DMS 273 (cell line): ENCODE measurements at regions not wholly inside any gene's neighbourhood (a gene's known extent, or its start where the extent isn't known, plus 50 kb on each side); places are given as distances from the start of the nearest gene placed in this dataset.
"Not testable (repeated sequence)": the region's sequence is repeated elsewhere in the genome, so short reads cannot be mapped to it uniquely, and the experiment has no call there.

Source experiments
- DNase-seq: peaks from one replicate; lab custom pipeline; 2025; ENCODE audit not compliant: unreplicated experiment; lab: John Stamatoyannopoulos, UW

GRCh38 chrX:45445745-45446412 lies 245.2 kb upstream of the DIPK2B start:
- no peak for DNase-seq

GRCh38 chrX:45437186-45437585 lies 236.5 kb upstream of the DIPK2B start:
- no peak for DNase-seq

- DNase-seq = no peak
These were observed 234.8 kb upstream of the DIPK2B start for GRCh38 chrX:45435481-45435880.

DNA sequence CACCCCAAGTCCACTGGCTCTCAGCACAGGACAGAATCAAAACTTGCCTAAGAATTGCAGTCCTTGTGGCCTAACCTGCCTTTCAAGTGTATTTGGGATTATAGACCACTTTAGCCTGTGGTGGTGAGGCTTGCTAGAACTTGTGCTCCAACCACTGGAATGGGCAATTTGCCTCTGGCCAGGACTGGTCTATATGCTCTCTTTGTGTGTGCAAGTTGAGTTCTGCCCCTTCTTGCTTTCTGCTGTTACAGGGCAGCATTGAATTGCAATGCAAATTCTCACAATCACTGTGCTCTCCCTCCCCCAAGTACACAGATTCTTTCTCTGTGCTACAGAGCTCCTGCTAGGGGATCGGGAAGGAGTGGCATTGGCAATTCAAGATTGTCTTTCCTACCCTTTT lies 233.6 kb upstream of the DIPK2B start:
- no peak for DNase-seq

GRCh38 chrX:45428831-45429230 lies 228.2 kb upstream of the DIPK2B start:
- DNase-seq = no peak

DNA sequence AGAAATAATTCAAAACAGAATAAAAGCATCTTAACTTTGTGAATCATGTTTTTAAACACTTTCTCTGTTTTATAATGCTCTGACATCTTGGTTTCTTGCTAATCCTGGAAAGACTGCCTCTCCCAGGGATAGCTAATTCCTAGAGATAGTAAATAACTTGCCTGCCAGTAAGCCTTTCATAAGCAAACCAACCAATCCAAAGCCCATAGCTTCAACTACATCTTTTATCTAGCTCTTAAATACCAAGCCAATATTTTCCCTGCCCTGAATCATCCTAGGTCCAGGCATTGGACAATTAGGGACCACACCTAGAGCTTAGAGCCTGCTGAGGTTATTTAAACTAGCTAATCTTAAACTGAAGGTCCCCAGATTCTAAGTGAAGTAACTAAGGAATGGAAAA lies 223.7 kb upstream of the DIPK2B start:
- no peak for DNase-seq

GRCh38 chrX:45422216-45422925 lies 221.7 kb upstream of the DIPK2B start:
- DNase-seq = no peak

- DNase-seq = no peak
These were observed 221.1 kb upstream of the DIPK2B start for GRCh38 chrX:45421806-45422205.

GRCh38 chrX:45404206-45404605 lies 203.5 kb upstream of the DIPK2B start:
- DNase-seq = no peak

DNA sequence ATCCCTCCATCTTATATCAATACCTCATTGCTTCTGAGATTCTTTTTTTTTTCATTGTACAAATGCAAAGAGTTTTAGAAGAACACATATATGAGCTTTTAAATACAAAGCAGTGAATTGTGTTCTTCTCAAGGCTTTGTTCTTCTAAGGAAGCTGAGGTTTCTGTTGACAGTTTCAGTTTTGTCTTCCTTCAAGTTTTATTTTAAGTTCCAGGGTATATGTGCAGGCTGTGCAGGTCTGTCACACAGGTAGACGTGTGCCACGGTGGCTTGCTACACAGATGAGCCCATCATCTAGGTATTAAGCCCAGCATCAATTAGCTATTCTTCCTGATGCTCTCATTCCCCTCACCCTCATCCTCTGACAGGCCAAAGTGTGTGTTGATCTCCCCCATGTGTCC lies 201.2 kb upstream of the DIPK2B start:
- DNase-seq = no peak

GRCh38 chrX:45400951-45401725 lies 200.5 kb upstream of the DIPK2B start:
- not testable (repeated sequence) for DNase-seq

DNA sequence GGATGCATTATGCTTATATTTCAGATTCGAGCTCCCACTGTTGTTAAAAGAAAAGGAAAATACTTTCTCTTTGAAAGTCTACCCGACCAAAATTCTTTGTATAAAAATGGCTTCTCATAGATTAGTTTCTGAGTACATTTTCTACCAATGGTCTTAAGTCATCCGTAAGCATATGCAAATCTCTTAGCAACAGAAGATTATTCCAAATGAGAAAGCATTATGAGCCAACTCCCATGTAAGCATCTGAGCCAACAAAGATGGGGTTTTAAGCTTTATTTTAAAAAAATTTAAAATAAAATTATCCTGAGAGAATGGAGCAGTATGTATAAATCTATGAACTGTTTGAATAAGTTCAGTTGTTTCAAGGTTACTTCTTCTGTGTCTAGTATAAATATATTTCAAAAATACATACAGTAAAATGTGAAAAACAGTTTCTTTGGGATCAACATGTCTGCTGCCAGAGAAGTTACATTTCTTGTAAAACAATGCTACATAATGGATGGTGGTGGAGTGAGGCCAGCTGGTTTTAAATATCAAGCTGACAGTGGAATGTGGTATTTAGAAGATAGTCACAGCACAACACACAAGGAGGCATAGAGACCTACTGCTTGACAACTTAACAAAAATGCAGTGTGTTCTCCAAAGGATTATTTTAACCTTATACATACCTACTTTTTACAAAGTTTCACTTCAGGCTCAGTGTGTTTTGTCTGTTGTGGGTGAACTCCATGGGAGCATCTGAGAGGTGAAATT lies 199.5 kb upstream of the DIPK2B start:
- DNase-seq = no peak

DNA sequence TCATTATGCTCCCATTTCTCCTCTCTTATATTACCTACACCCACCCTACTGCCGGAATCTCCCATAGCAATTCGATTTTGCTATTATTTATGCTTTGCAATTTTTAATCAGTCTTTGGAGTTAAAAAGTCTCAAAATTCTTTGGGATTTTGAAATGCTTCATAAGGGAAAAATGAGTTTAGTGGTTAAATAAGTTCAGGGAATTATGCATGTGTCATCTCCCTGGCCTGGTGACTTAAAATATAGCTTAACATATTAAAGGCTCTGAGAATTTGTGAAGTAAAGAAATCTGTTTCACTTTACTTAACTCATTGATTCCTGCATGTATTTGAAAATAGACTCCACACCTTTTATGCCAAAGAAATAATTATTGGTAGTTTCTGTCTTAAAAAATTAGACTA lies 185.1 kb upstream of the DIPK2B start:
- no peak for DNase-seq

DNA sequence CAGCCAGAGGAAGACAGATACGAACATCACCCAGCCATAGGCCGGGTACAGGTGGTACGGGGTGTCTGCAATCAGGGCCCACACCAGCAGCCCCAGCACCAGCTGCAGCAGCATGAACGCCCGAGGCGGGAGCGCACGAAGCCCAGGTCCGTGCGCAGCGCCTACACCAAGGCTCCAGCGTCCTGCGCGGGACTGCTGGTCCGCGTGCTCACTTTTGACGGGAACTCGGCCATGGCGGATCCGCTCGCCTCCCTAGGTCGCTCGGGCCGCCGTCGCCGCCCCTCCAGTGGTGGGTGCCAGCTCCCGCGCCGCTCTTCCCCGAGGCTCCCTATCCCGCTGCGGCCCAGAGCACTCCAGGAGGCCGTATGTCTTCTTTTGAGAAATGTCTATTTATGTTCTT lies 181.2 kb upstream of the DIPK2B start:
- no peak for DNase-seq

DNA sequence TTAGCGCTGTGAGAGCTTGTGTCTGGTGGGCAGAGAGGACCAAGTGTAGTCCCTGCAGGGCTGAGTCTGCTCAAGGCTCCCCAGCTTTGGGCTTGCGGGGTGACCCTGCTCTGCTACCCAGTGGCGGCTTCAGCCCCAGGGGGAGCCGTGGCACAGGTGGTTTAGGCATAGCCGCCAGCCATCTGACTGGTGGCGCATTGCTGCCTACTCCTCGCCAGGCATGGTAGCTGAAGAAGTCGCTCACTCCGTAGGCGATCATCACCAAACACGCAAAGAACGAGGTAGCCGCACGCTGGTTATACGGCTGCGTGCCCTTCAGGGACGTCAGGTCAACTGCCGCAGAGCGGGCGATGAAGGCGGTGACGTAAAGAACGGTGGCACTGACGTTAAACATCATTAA lies 180.7 kb upstream of the DIPK2B start:
- DNase-seq = no peak

DNA sequence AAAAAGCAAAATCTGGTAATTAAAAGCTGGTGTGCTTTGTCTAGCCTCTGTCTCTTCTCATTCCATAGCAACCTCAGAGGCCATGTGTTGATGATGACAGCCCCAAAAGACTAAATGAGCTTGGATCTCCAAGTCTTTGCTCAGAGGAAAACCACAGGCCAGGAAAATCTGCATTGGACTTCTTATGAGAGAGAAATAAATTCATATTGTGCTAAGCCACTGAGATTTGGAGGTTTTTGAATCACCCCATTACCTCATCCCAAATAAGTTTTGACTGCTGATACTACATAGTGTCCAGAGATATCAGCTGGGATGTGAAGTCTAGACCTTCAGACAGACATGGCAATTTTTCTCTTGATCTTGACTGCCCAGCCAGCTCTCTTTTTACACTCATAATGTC lies 178.6 kb upstream of the DIPK2B start:
- DNase-seq = no peak

DNA sequence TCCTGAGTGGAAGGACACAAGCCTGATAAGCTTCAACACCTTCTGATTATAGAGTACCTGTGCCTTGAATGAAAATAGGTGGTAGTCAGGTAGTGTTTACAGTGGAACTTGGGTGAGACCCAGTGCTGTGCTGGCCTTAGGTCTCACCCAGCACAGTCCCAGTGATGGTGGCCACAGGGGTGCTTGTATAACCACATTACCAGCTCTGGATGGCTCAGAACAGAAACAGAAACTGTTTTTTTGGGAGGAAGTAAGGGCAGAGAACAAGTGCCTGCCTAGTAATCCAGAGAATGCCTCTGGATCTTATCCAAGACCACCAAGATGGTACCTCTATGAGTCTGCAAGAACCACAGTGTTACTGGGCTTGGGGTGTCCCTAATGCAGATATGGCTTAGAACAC lies 171.5 kb upstream of the DIPK2B start:
- no peak for DNase-seq

GRCh38 chrX:45368705-45369104 lies 168.0 kb upstream of the DIPK2B start:
- DNase-seq = no peak

- no peak for DNase-seq
These were observed 162.9 kb upstream of the DIPK2B start for GRCh38 chrX:45363596-45363995.

DNA sequence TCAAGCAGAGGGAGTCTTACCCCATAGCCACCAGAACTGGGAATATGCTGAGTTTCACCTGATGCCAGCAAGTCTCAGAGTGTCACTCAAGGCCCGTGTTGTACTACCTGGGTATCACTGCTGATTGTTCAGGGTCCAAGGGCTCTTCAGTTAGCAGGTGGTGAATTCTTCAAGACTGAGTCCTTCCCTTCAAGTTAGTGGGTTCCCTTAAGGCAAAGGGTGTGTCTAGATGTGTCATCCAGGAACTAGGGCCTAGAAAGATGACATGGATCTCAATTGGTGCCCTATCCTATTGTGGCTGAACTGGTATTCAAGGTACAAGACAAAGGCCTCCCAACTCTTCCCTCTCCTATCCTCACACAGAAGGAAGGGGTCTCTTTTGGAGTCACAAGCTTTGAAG lies 159.9 kb upstream of the DIPK2B start:
- no peak for DNase-seq

GRCh38 chrX:45358392-45358791 lies 157.7 kb upstream of the DIPK2B start:
- DNase-seq = no peak
